GM21367 (cell line): ENCODE measurements at regions not wholly inside any gene's neighbourhood (a gene's known extent, or its start where the extent isn't known, plus 50 kb on each side); places are given as distances from the start of the nearest gene placed in this dataset.

ENCODE experiments used
- ATAC-seq: cut with Tn5 transposase; IDR thresholded peaks from one replicate; pipeline ENCODE4 v1.9.1; 2021; ENCODE audit not compliant: unreplicated experiment

DNA sequence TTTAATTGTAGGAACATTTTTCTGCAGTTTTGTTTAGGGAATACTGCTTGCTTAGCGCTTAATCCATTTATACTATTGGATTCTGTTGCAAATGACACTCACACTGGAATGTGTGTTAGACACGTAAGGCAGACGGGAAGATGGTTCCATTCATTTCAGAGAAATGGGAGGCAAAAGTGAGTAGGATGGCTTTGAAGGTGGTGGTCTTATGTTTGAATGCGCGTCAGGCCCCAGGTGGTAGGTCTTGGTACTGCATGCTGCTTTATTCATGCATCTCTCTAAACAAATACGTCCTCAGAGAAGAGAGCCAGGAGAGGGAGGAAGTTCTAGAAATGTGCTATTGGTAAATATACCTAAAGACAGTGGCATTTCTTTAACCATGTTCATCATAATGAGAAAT, 997.6 kb upstream of the RBFOX1 start:
- no peak for ATAC-seq

DNA sequence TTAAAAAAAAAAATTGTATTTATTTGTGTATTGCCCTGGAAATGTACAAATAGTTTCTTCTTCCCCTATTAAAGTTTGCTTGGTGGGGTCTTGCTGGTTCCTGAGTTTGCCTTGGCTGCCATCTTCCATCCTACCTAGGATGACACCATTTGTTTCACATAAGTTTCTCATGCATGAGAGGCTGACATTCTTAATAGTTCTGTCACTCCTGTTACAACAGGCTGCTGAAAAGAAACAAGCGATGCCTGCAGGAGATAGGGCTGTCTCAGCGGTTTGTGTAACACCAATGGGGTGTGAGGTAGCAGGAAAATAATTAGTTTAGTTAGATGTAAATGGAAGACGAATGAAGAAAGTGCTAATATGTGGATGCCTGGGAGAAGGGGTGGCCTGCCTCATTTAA, 1000.9 kb upstream of the RBFOX1 start:
- no peak for ATAC-seq

- ATAC-seq, result no peak
These were observed 1014.7 kb upstream of the RBFOX1 start for GRCh38 chr16:6317934-6318333.

GRCh38 chr16:6309271-6309670, 1023.4 kb upstream of the RBFOX1 start:
- ATAC-seq, result no peak

DNA sequence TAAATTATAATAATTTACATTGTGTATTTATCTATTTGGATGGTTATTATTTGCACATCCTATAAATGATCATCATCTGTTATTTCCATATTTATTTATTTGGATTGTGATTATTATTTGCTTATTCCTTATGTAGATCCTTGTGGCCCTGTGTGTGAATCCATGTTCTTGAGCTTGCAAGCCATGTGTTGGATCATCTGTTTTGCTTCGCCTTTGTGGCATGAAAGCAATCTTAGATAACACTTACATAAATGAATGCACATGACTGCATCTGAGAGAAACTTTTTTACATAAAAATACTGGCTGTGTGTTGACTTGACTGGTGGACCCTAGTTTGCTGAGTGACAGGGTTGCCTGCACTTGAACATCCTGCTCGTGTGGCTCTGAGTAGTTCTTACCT, 1024.5 kb upstream of the RBFOX1 start:
- ATAC-seq, result no peak

DNA sequence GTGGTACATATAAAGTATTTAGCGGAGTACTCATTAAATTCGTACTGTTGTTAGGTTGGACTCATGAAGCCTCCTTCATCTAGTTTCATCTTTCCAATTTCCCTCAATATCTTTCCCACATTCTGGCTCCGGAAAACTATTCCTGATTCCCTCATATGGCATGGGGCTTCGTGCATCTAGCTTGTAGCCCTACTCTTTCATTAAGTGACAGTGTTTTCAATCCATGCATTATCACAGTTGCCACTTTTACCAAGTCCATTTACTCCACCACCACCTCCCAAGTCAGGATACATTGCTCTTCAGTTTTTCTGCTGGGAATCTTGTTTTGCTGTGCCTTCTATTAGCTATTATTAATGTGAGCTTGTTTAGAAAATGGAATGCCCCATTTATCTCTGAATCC, 1032.1 kb upstream of the RBFOX1 start:
- no peak for ATAC-seq

GRCh38 chr16:6297666-6298410, 1034.8 kb upstream of the RBFOX1 start:
- ATAC-seq, result no peak

DNA sequence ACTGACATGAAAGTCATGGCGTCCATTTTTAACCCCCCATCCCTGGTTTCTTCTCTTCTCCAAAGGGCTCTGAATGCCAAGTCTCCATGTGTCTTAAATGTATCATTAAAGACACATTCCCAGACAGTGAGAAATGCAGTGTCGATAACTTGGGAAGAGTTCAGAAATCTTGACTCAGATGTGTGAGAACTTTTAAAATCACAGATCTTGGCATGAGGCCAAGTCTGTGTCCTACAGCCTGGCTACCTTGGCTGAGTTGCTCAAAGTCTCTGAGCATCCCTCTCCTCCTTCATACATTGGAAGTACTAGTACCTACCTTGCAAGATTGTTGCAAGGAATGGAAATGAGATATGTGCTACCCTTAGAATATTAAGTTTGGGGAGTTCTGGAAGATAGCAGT, 1046.5 kb upstream of the RBFOX1 start:
- no peak for ATAC-seq

GRCh38 chr16:6284731-6285130, 1047.9 kb upstream of the RBFOX1 start:
- ATAC-seq, result no peak

GRCh38 chr16:6281994-6282393, 1050.7 kb upstream of the RBFOX1 start:
- no peak for ATAC-seq

GRCh38 chr16:6281274-6281673, 1051.4 kb upstream of the RBFOX1 start:
- ATAC-seq, result no peak

GRCh38 chr16:6280055-6280454, 1052.6 kb upstream of the RBFOX1 start:
- ATAC-seq, result no peak

- no peak for ATAC-seq
These were observed 1053.4 kb upstream of the RBFOX1 start for GRCh38 chr16:6279286-6279685.

GRCh38 chr16:6274351-6274750, 1058.3 kb upstream of the RBFOX1 start:
- ATAC-seq, result no peak

DNA sequence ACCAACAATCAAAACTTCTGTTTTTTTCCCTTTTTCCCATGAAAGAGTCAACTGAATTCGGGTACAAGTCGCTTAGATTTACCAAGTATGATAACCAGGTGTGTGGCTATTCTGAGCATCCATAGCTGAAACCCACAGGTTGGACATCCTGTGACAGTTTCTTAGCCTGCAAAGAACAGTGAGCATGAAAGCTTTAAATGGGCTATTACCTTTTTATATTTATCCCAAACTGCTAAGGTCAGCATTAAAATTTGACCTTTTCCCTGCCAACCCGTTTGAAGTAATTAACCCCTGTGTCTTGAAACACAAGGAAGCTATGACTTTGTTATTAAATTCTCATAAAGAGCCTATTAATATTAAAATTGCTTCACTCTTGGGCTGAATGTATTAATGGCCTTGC, 1065.0 kb upstream of the RBFOX1 start:
- no peak for ATAC-seq

- no peak for ATAC-seq
These were observed 1065.9 kb upstream of the RBFOX1 start for GRCh38 chr16:6266703-6267102.

GRCh38 chr16:6265968-6266367, 1066.7 kb upstream of the RBFOX1 start:
- ATAC-seq, result no peak

GRCh38 chr16:6258056-6258455, 1074.6 kb upstream of the RBFOX1 start:
- ATAC-seq, result no peak

GRCh38 chr16:6252541-6252940, 1080.1 kb upstream of the RBFOX1 start:
- no peak for ATAC-seq

DNA sequence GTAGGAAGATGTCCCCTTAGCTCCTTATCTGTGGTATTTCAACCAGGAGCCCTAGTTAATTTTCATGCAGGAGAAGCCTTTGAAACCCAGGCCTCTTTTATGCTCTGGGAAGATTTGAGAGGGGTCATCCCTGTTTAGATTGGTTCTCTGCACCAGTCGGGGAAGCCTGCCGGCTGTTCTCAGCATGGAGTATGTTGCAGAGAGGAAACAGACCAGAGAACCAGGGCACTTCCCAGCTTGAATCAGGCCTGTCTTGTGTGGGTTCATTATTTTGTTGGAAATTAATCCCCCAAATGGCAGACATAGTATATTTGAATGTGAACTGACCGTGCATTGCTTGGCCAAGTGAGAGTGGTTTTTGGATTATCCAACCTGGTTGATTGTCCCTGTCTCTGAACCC, 1082.1 kb upstream of the RBFOX1 start:
- no peak for ATAC-seq

GRCh38 chr16:6249863-6250262, 1082.8 kb upstream of the RBFOX1 start:
- no peak for ATAC-seq

DNA sequence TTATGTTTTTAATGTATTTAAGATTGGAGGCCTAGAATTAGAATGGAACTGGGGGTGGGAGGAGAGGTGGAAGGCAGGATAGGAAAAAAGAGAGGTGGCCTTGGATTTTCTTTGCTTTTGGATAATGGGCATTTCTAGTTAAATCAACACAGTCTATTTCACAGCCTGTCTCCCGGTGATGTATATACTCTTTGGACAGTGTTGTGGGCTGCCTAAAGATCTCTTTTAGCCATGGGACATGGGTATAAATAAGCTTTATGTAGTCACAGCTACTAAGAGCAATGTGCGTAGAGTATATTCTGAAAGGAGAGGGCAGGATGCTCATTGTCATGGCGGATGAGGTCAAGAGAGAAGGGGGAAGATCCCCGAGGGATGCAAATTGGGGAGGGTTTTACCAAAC, 1084.4 kb upstream of the RBFOX1 start:
- no peak for ATAC-seq

DNA sequence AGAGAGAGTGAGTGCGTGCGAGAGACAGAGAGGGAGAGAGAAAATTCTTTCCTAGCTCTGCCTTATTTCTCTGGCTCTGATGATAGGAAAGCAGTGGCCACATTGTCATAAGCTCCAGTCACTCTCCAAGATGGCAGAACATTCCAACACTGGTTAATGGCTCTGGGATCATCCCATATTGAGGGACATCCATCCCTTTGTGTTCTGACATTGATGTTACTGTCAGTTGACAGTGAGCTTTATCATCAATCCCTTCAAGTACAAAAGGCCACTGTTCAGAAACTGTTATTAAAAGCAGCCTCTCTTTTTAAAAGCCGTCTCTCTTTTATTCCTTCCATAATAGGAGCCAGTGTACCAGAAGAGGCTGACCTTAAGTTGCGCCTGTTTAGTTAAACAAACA, 1084.9 kb upstream of the RBFOX1 start:
- ATAC-seq, result no peak
